Mesendoderm (in vitro differentiated cells): ENCODE measurements at regions not wholly inside any gene's neighbourhood (a gene's known extent, or its start where the extent isn't known, plus 50 kb on each side); places are given as distances from the start of the nearest gene placed in this dataset.

Experiments used
- DNase-seq: peaks from one replicate; pipeline ENCODE4 v3.0.0; 2013
- H2AK5ac ChIP-seq: 2 replicates; pipeline ENCODE4 v1.6.1; 2013; ENCODE audit warnings: low read length, inconsistent platforms
- H2BK120ac ChIP-seq: 2 replicates; pipeline ENCODE4 v1.6.1; 2013; ENCODE audit warnings: low read depth, mild to moderate bottlenecking, low read length, moderate library complexity, mixed read lengths
- H2BK15ac ChIP-seq: replicated peaks from 2 replicates; pipeline ENCODE4 v1.6.1; 2013; ENCODE audit warnings: low read depth, mild to moderate bottlenecking, moderate library complexity
- H2BK5ac ChIP-seq: 2 replicates; pipeline ENCODE4 v1.6.1; 2013; ENCODE audit warnings: low read length, inconsistent platforms
- H3K18ac ChIP-seq: 2 replicates; pipeline ENCODE4 v1.6.1; 2013; ENCODE audit warnings: mild to moderate bottlenecking, low read length, mixed read lengths
- H3K23ac ChIP-seq: one replicate; pipeline ENCODE4 v1.6.1; 2013; ENCODE audit warnings: low read length
- H3K27ac ChIP-seq: 2 replicates; pipeline ENCODE4 v1.5.1; 2013; ENCODE audit warnings: low read depth, mild to moderate bottlenecking, inconsistent platforms, low read length, moderate library complexity
- H3K27me3 ChIP-seq: 2 replicates; pipeline ENCODE4 v1.6.1; 2013; ENCODE audit warnings: low read length, control low read depth, mild to moderate bottlenecking, inconsistent platforms; ENCODE audit not compliant: insufficient read depth, poor library complexity
- H3K36me3 ChIP-seq: 2 replicates; pipeline ENCODE4 v1.6.1; 2013; ENCODE audit warnings: low read length, inconsistent platforms; ENCODE audit not compliant: control insufficient read depth, insufficient read depth
- H3K4ac ChIP-seq: one replicate; pipeline ENCODE4 v1.6.1; 2013; ENCODE audit warnings: low read depth, mild to moderate bottlenecking, low read length, moderate library complexity
- H3K4me1 ChIP-seq: 2 replicates; pipeline ENCODE4 v1.6.1; 2013; ENCODE audit warnings: low read depth, low read length, inconsistent platforms; ENCODE audit not compliant: control insufficient read depth
- H3K4me2 ChIP-seq: 2 replicates; pipeline ENCODE4 v1.6.1; 2013; ENCODE audit warnings: low read length
- H3K4me3 ChIP-seq: 2 replicates; pipeline ENCODE4 v1.5.1; 2013; ENCODE audit warnings: mild to moderate bottlenecking, low read length
- H3K56ac ChIP-seq: one replicate; pipeline ENCODE4 v1.6.1; 2013; ENCODE audit warnings: low read length
- H3K79me1 ChIP-seq: 2 replicates; pipeline ENCODE4 v1.6.1; 2013; ENCODE audit warnings: low read length, inconsistent platforms
- H3K79me2 ChIP-seq: 2 replicates; pipeline ENCODE4 v1.6.1; 2013; ENCODE audit warnings: mild to moderate bottlenecking, low read length; ENCODE audit not compliant: control insufficient read depth, insufficient read depth
- H3K9ac ChIP-seq: 2 replicates; pipeline ENCODE4 v1.6.1; 2013; ENCODE audit warnings: low read length, inconsistent platforms
- H4K5ac ChIP-seq: one replicate; pipeline ENCODE4 v1.6.1; 2013; ENCODE audit warnings: low read length
- H4K8ac ChIP-seq: one replicate; pipeline ENCODE4 v1.6.1; 2013; ENCODE audit warnings: low read depth, mild to moderate bottlenecking, control low read depth, low read length, moderate library complexity
- WGBS: extraction: QIAGEN DNeasy Blood & Tissue Kit; methylation state at CpG from one replicate; pipeline ENCODE4 v1.1.7; 2013; ENCODE audit warnings: low lambda C conversion rate, missing lambda C conversion rate; ENCODE audit not compliant: insufficient coverage; ENCODE audit errors: extremely low coverage; 5-methylcytosine and 5-hydroxymethylcytosine counted together

DNA sequence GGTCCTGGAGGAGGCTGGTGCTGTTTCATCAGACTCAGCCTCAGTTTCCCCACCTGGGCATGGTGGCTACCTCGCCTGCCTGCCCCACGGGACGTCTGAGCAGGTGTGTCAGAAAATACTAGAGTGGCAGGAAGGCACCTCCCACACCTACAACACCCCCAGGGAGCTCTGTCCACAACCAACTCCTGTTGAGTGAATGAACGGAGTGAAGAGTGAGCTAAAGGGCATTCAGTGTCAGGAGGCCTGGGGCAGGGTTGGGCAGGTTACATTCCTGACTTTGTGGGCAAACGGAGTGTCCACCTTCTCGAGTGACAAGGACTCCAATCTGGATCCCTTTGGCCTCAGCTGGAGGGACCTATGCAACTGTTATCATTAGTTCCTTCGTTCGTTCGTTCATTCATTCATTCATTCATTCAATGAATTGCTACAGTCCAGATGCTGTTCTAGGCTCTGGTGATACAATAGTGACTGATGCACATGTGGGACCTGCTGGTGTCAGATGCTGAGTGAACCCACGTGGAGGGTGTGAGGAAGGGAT is 195.2 kb downstream of the CTTN start:
- Histone ChIP-seq H4K8ac (no peak overlapping the region), H3K79me2 (no peaks in the 10 kb centered on the region), H3K56ac (no peak overlapping the region), H2AK5ac (no peak overlapping the region), H3K4me1 (no peaks in the 10 kb centered on the region), H3K4ac (no peak overlapping the region), H3K79me1 (no peaks in the 10 kb centered on the region), H3K27ac (no peak overlapping the region), H3K23ac (no peak overlapping the region), H4K5ac (no peak overlapping the region), H3K27me3 (no peaks in the 10 kb centered on the region), H3K4me2 (no peak overlapping the region), H3K4me3 (no peak overlapping the region), H3K36me3 (no peaks in the 10 kb centered on the region), H2BK120ac (no peak overlapping the region), H2BK5ac (no peak overlapping the region), H3K9ac (no peak overlapping the region), H2BK15ac (no peak overlapping the region), H3K18ac (no peak overlapping the region)
- DNase-seq = no peak
- no CpG with 5 or more reads among the region's 10 CpGs for whole genome bisulfite sequencing

DNA sequence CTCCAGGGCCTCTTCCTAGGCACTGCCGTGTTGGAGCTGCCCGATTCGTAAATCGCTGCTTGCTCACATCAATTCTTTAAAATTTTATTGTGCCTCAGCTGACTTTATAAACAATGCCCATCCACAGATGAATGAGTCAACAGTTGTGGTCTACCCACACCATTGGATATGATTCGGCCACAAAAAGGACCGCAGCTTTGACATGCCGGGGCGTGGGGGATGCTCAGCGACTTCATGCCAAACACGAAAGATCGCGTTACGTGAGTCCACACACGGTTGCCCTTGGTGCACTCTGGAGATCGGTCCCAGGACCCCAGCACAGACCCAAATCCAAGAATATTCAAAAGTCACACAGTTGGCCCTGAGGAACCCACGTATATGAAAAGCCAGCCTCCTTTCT is 195.7 kb downstream of the CTTN start:
- Histone ChIP-seq H3K27ac (no peak overlapping the region), H2AK5ac (no peak overlapping the region), H4K8ac (no peak overlapping the region), H2BK120ac (no peak overlapping the region), H3K36me3 (no peaks in the 10 kb centered on the region), H3K4me1 (no peaks in the 10 kb centered on the region), H3K9ac (no peak overlapping the region), H3K4me2 (no peak overlapping the region), H2BK15ac (no peak overlapping the region), H3K27me3 (no peaks in the 10 kb centered on the region), H3K18ac (no peak overlapping the region), H3K56ac (no peak overlapping the region), H3K79me2 (no peaks in the 10 kb centered on the region), H3K4me3 (no peak overlapping the region), H2BK5ac (no peak overlapping the region), H3K79me1 (no peaks in the 10 kb centered on the region), H3K23ac (no peak overlapping the region), H4K5ac (no peak overlapping the region), H3K4ac (no peak overlapping the region)
- WGBS = no CpG with 5 or more reads among the region's 16 CpGs
- DNase-seq = no peak

DNA sequence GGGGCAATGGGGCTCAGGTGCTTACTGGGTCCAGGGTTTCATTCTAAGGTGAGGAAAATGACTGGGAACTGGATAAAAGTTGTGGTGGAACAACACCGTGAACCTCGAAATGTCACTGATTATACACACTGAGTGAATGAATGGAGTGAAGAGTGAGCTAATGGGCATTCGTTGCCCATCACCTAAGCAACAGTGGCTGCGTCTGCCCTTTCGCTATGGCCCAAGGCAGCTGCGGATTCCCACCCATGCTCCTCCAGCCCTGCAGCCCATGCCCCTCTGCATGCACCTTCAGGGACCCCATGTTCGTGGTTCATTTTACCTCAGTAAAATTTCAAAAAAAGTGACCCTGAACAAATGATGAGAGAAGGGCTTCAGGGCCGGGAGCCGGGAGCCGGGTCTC is 196.3 kb downstream of the CTTN start:
- H3K27me3 ChIP-seq = no peaks in the 10 kb centered on the region
- H3K79me1 ChIP-seq = no peaks in the 10 kb centered on the region
- no peak overlapping the region for H3K4ac ChIP-seq
- no peak overlapping the region for H2BK120ac ChIP-seq
- H4K5ac ChIP-seq = no peak overlapping the region
- H3K27ac ChIP-seq = no peak overlapping the region
- H2BK5ac ChIP-seq = no peak overlapping the region
- no peak overlapping the region for H4K8ac ChIP-seq
- no peak for DNase-seq
- no peak overlapping the region for H3K9ac ChIP-seq
- no peak overlapping the region for H3K18ac ChIP-seq
- H3K4me1 ChIP-seq = no peaks in the 10 kb centered on the region
- no peaks in the 10 kb centered on the region for H3K36me3 ChIP-seq
- no peaks in the 10 kb centered on the region for H3K79me2 ChIP-seq
- no peak overlapping the region for H2BK15ac ChIP-seq
- no peak overlapping the region for H2AK5ac ChIP-seq
- H3K4me3 ChIP-seq = no peak overlapping the region
- no peak overlapping the region for H3K56ac ChIP-seq
- WGBS = no CpG with 5 or more reads among the region's 10 CpGs
- H3K23ac ChIP-seq = no peak overlapping the region
- no peak overlapping the region for H3K4me2 ChIP-seq

DNA sequence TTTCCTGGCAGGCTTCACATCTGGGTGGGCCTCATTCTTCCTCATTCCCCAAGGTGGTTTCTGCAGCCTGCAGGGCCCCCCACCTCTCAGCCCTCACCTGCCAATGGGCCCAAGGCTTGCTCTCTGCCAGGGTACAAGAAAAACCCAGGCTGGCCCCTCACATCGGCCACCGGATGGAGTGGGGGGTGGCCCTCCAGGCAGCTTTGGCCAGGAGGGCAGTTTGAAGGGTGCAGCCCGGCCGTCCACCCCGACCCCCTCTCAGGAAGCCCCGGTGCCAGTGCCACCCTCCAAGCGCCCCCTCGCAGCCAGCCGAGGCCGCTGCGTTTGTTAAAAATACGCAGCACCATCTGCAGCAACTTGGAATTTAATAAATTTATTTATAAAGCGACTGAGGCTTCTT is 196.7 kb downstream of the CTTN start:
- no peak overlapping the region for H3K56ac ChIP-seq
- no peaks in the 10 kb centered on the region for H3K4me1 ChIP-seq
- no peaks in the 10 kb centered on the region for H3K79me1 ChIP-seq
- no peaks in the 10 kb centered on the region for H3K36me3 ChIP-seq
- H4K5ac ChIP-seq = no peak overlapping the region
- no peak overlapping the region for H2AK5ac ChIP-seq
- no peak overlapping the region for H2BK15ac ChIP-seq
- no peaks in the 10 kb centered on the region for H3K79me2 ChIP-seq
- no peak overlapping the region for H3K18ac ChIP-seq
- H3K27ac ChIP-seq = no peak overlapping the region
- no peak overlapping the region for H3K4me3 ChIP-seq
- H3K9ac ChIP-seq = no peak overlapping the region
- no peaks in the 10 kb centered on the region for H3K27me3 ChIP-seq
- no peak overlapping the region for H4K8ac ChIP-seq
- no peak overlapping the region for H3K4me2 ChIP-seq
- H3K4ac ChIP-seq = no peak overlapping the region
- no CpG with 5 or more reads among the region's 13 CpGs for WGBS
- H2BK5ac ChIP-seq = no peak overlapping the region
- no peak overlapping the region for H2BK120ac ChIP-seq
- no peak overlapping the region for H3K23ac ChIP-seq
- DNase-seq = no peak

DNA sequence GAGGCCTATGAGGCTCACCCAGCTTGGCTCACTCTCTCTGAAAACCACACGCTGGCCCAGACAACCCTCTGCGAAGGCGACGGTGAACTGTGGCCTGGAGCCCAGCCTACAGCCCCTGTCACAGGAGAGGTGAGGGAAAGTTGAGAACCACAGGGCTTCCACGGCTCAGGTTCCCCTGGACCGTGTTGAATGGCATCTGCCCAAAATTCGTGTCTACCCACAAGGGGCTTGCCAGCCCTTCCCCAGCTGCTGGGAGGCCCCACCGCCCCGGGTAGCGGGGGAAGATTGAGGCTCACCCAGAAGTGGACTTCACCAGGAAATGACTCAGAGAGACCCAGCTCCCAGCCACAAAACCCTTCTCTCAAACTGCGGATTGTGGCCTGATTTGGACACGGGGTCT is 197.1 kb downstream of the CTTN start:
- Histone ChIP-seq H4K8ac (no peak overlapping the region), H2BK5ac (no peak overlapping the region), H3K18ac (no peak overlapping the region), H3K36me3 (no peaks in the 10 kb centered on the region), H3K4ac (no peak overlapping the region), H3K4me1 (no peaks in the 10 kb centered on the region), H3K79me1 (no peaks in the 10 kb centered on the region), H4K5ac (no peak overlapping the region), H3K27me3 (no peaks in the 10 kb centered on the region), H2BK15ac (no peak overlapping the region), H3K79me2 (no peaks in the 10 kb centered on the region), H2AK5ac (no peak overlapping the region), H3K27ac (no peak overlapping the region), H3K4me3 (no peak overlapping the region), H3K9ac (no peak overlapping the region), H2BK120ac (no peak overlapping the region), H3K23ac (no peak overlapping the region), H3K56ac (no peak overlapping the region), H3K4me2 (no peak overlapping the region)
- no CpG with 5 or more reads among the region's 12 CpGs for WGBS
- DNase-seq = no peak

DNA sequence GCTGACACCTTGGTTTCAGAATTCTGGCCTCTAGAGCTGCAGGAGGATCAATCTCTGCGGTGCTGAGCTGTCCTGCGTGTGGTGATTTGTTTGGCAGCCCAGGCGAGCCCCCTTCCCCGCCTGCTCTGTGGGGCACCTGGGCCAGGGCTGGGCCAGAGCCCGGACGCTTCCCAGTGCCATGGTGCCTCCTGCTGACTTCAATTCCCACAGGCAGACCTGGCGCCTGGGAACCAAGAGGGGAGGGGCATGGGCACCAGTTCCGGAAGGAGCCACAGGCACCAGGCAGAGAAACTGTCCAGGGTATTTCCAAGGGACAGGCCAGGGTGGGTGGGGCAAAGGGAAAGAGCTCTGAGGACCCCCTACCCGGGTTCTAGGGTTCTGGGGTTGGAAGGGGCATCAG is 197.8 kb downstream of the CTTN start:
- Histone ChIP-seq H2BK5ac (no peak overlapping the region), H3K56ac (no peak overlapping the region)

More for the DNA sequence above, 197.8 kb downstream of the CTTN start:
- Histone ChIP-seq H2BK15ac (no peak overlapping the region), H3K18ac (no peak overlapping the region), H2AK5ac (no peak overlapping the region), H3K4me2 (no peak overlapping the region), H3K27ac (no peak overlapping the region), H3K23ac (no peak overlapping the region), H3K4me3 (no peak overlapping the region), H4K5ac (no peak overlapping the region), H3K9ac (no peak overlapping the region), H3K4me1 (no peaks in the 10 kb centered on the region), H4K8ac (no peak overlapping the region), H2BK120ac (no peak overlapping the region), H3K79me1 (no peaks in the 10 kb centered on the region), H3K27me3 (no peaks in the 10 kb centered on the region), H3K4ac (no peak overlapping the region), H3K79me2 (no peaks in the 10 kb centered on the region), H3K36me3 (no peaks in the 10 kb centered on the region)
- no peak for DNase-seq
- WGBS = no CpG with 5 or more reads among the region's 9 CpGs
